ENCODE measurements at regions not wholly inside any gene's neighbourhood (a gene's known extent, or its start where the extent isn't known, plus 50 kb on each side); places are given as distances from the start of the nearest gene placed in this dataset.

DNA sequence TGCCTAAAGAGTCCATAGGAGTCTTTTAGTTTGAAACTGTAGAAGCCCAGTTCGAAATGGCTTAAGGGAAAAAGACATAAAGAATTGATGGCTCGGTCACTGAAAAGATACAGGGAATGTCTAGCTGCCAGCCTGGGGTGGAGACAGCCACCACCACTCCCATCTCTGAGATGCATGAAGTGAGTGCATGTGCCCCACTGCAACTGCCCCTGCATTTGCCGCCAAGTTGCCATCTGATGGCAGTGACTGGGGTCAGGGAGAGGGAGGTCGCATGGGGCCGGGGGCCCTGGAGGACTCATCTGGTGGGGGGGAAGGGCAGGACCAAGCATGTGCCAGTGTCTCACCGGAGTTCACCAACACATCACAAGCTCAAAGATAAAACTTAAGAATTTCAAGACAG, 385.8 kb upstream of the SULF2 start:
- no peak for TF ChIP-seq CTCF (IDR thresholded peaks at IDR 0.05)
- intact Hi-C loops (cut with DNase I): no loop called here
- H3K36me3 ChIP-seq: no peaks in the 10 kb centered on the region
- ATAC-seq: no peak
- no peaks in the 10 kb centered on the region for H3K4me1 ChIP-seq
- no peak overlapping the region for H3K27ac ChIP-seq
- H3K9me3 ChIP-seq: peaks cover 0 to 4% of the 10 kb centered on the region in 2 donors
- no peak for DNase-seq
- H3K27me3 ChIP-seq: peaks cover 0 to 4% of the 10 kb centered on the region in 2 donors
- no peak overlapping the region for H3K4me3 ChIP-seq

DNA sequence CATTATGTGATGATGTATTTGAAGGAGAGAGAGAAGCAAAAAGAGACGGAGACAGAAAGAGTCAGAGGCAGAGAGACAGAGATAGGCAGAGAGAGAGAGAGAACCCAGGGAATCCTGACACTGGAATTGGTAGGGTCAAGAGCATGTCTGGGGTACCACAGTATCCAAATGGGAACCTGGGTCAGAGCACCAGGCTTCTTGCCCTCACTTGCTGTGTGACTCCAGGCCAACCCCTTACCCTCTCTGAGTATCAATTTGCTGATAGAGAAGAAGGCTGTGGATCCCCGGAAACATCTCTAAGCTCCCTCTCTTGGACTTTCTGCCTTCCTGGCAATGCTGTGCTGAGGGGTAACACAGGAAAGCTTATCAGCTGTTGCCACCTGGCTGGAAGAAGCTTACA, 385.3 kb upstream of the SULF2 start:
- Histone ChIP-seq H3K36me3 (no peaks in the 10 kb centered on the region), H3K9me3 (peaks cover 0 to 4% of the 10 kb centered on the region in 2 donors), H3K4me3 (no peak overlapping the region), H3K4me1 (no peaks in the 10 kb centered on the region), H3K27me3 (peaks cover 0 to 8% of the 10 kb centered on the region in 2 donors), H3K27ac (no peak overlapping the region)
- DNase-seq: no peak
- intact Hi-C loops (cut with DNase I): no loop called here
- no peak for ATAC-seq
- no peak for TF ChIP-seq CTCF (IDR thresholded peaks at IDR 0.05)

GRCh38 chr20:48169650-48170225, 384.5 kb upstream of the SULF2 start:
- no peak overlapping the region for H3K4me3 ChIP-seq
- H3K36me3 ChIP-seq: no peaks in the 10 kb centered on the region
- intact Hi-C loops (cut with DNase I): no loop called here
- H3K4me1 ChIP-seq: no peaks in the 10 kb centered on the region
- H3K9me3 ChIP-seq: peaks cover 0 to 4% of the 10 kb centered on the region in 2 donors
- no peak overlapping the region for H3K27ac ChIP-seq
- TF ChIP-seq CTCF (IDR thresholded peaks at IDR 0.05): no peak
- H3K27me3 ChIP-seq: peaks cover 0 to 12% of the 10 kb centered on the region in 2 donors
- ATAC-seq: no peak
- DNase-seq: no peak

- TF ChIP-seq CTCF (IDR thresholded peaks at IDR 0.05): no peak
- Histone ChIP-seq H3K4me1 (no peaks in the 10 kb centered on the region), H3K9me3 (no peaks in the 10 kb centered on the region), H3K36me3 (no peaks in the 10 kb centered on the region), H3K27me3 (peaks cover 0 to 12% of the 10 kb centered on the region in 2 donors), H3K27ac (no peak overlapping the region), H3K4me3 (no peak overlapping the region)
- intact Hi-C loops (cut with DNase I): no loop called here
- no peak for DNase-seq
- ATAC-seq: no peak
These were observed 381.0 kb upstream of the SULF2 start for GRCh38 chr20:48166082-48166835.

- Histone ChIP-seq H3K36me3 (no peaks in the 10 kb centered on the region), H3K9me3 (no peaks in the 10 kb centered on the region), H3K4me3 (no peak overlapping the region), H3K27me3 (peaks cover 0 to 12% of the 10 kb centered on the region in 2 donors), H3K4me1 (no peaks in the 10 kb centered on the region), H3K27ac (no peak overlapping the region)
- no peak for ATAC-seq
- intact Hi-C loops (cut with DNase I): no loop called here
- no peak for DNase-seq
- no peak for TF ChIP-seq CTCF (IDR thresholded peaks at IDR 0.05)
These were observed 380.1 kb upstream of the SULF2 start for GRCh38 chr20:48165401-48165685.
